ENCODE measurements at regions not wholly inside any gene's neighbourhood (a gene's known extent, or its start where the extent isn't known, plus 50 kb on each side); places are given as distances from the start of the nearest gene placed in this dataset.
"Not testable (repeated sequence)": the region's sequence is repeated elsewhere in the genome, so short reads cannot be mapped to it uniquely, and the experiment has no call there.

GRCh38 chr4:14415146-14415545, 587.1 kb upstream of the CPEB2 start:
- Mint-ChIP-seq H3K9me3 (no peaks in the 10 kb centered on the region), H3K4me1 (ENCODE audit: low read depth) (no peaks in the 10 kb centered on the region), H3K4me3 (ENCODE audit: low read depth) (no peak overlapping the region), H3K27me3 (ENCODE audit: low read depth) (no peaks in the 10 kb centered on the region), H3K27ac (no peak overlapping the region), H3K36me3 (ENCODE audit: low read depth) (no peaks in the 10 kb centered on the region)
- no peak for DNase-seq (ENCODE audit: low spot score)
- intact Hi-C loops (cut with micrococcal nuclease) = no loop called here

GRCh38 chr4:14419516-14419915, 582.8 kb upstream of the CPEB2 start:
- H3K36me3 Mint-ChIP-seq (ENCODE audit: low read depth) = no peaks in the 10 kb centered on the region

DNA sequence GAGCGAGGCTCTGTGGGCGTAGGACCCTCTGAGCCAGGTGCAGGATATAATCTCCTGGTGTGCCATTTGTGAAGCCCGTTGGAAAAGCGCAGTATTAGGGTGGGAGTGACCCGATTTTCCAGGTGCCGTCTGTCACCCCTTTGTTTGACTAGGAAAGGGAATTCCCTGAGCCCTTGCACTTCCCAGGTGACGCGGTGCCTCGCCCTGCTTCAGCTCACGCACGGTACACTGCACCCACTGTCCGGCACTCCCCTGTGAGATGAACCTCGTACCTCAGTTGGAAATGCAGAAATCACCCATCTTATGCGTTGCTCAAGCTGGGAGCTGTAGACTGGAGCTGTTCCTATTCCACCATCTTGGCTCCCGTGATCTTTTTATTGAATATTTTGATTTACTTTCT, 576.0 kb upstream of the CPEB2 start:
- H3K27ac Mint-ChIP-seq; H3K36me3 Mint-ChIP-seq (ENCODE audit: low read depth); H3K4me1 Mint-ChIP-seq (ENCODE audit: low read depth); intact Hi-C loops (cut with micrococcal nuclease); H3K4me3 Mint-ChIP-seq (ENCODE audit: low read depth); DNase-seq (ENCODE audit: low spot score); H3K27me3 Mint-ChIP-seq (ENCODE audit: low read depth): not testable (repeated sequence)
- peaks cover 11% of the 10 kb centered on the region for H3K9me3 Mint-ChIP-seq

More at GRCh38 chr4:14419516-14419915, 582.8 kb upstream of the CPEB2 start:
- no peaks in the 10 kb centered on the region for H3K27me3 Mint-ChIP-seq (ENCODE audit: low read depth)
- intact Hi-C loops (cut with micrococcal nuclease) = no loop called here
- no peaks in the 10 kb centered on the region for H3K9me3 Mint-ChIP-seq
- H3K4me1 Mint-ChIP-seq (ENCODE audit: low read depth) = no peaks in the 10 kb centered on the region
- H3K4me3 Mint-ChIP-seq (ENCODE audit: low read depth) = no peak overlapping the region
- no peak for DNase-seq (ENCODE audit: low spot score)
- no peak overlapping the region for H3K27ac Mint-ChIP-seq

DNA sequence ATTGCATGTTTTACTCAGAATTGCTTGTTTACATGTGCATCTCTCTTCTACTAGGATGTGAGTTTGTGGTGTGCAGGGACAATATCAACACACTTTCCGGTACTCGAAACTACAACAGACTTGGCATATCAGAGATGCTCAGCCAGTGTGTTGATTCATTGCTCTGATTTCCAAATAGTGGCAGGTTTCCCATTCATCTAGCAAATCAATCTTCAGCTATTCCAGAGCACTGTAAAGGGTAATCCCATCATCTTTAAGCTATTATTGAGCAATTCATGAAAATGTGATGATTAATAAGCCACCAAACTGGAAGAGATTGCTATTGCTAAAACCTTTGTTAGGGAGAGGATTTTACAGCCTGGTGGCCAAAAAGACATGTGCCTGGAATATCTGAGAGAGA, 574.2 kb upstream of the CPEB2 start:
- H3K4me3 Mint-ChIP-seq (ENCODE audit: low read depth) = no peak overlapping the region
- no peaks in the 10 kb centered on the region for H3K4me1 Mint-ChIP-seq (ENCODE audit: low read depth)
- intact Hi-C loops (cut with micrococcal nuclease) = no loop called here
- no peaks in the 10 kb centered on the region for H3K36me3 Mint-ChIP-seq (ENCODE audit: low read depth)
- no peaks in the 10 kb centered on the region for H3K27me3 Mint-ChIP-seq (ENCODE audit: low read depth)
- H3K27ac Mint-ChIP-seq = no peak overlapping the region
- no peak for DNase-seq (ENCODE audit: low spot score)
- H3K9me3 Mint-ChIP-seq = peaks cover 11% of the 10 kb centered on the region

DNA sequence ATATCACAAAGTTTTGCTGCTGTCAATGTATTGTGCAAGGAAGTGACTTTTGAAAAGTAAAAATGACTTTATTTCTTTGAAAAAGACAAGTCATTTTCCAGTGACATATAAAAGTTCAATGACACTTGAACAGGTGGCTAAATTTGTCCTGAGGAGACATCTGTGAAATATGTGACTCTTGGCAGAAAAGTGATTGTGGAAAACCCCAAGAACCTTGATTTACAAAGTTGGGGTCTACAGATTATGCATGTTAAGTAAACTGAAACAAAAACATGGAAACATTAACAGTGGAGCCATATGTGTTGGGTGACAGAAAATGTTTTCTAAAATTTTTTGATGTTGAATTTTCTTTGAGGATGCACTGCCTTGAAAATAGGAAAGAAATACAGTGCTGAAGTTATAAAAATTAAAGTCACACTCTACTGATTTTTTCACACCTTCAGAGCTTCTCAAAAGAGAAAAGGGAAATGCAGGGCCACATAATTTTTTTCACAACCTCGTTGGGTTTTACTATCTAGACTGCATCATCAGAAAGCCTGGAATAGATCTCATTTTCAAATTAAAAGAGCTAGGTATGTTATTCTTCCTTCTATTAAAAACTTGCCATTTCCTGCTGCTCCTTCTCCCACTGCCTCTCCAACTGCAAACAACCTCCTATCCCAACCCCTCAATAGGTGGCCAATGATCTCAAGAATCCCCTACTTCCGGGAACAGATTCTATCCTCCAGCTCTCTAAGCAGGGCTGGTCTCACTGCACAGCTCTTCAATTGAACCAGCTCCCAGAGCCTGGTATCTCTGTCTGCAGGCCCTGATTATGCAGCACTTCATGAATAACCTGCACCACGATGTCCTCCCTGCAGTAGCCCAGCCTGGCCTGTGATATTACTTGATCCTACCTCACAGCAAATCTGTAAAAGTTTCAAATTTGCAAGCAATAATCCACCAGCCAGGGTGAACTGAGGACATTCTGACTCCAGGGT, 570.8 kb upstream of the CPEB2 start:
- no peak overlapping the region for H3K4me3 Mint-ChIP-seq (ENCODE audit: low read depth)
- H3K4me1 Mint-ChIP-seq (ENCODE audit: low read depth) = no peaks in the 10 kb centered on the region
- H3K9me3 Mint-ChIP-seq = peaks cover 4% of the 10 kb centered on the region
- no peaks in the 10 kb centered on the region for H3K36me3 Mint-ChIP-seq (ENCODE audit: low read depth)
- H3K27ac Mint-ChIP-seq = no peak overlapping the region
- H3K27me3 Mint-ChIP-seq (ENCODE audit: low read depth) = no peaks in the 10 kb centered on the region
- intact Hi-C loops (cut with micrococcal nuclease) = no loop called here
- DNase-seq (ENCODE audit: low spot score) = no peak

DNA sequence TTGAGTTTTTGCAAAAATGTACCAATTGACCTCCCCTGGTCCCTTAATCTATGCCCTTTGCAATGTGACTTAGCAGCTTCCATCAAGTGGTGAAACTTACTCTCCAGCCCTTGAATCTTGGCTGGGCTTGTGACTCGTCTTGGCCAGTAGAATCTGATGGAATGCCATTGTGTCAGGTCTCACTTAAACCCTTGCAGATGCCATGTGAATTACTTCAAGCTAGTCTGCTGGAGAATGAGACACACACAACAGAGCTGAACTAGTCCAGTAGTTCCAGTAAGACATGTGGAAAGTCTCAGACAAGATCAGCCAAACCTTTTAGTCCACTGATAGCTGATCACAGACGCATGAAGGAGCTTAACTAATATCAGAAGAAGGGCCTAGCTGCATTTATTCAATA, 567.8 kb upstream of the CPEB2 start:
- no peak overlapping the region for H3K4me3 Mint-ChIP-seq (ENCODE audit: low read depth)
- DNase-seq (ENCODE audit: low spot score) = no peak
- intact Hi-C loops (cut with micrococcal nuclease) = no loop called here
- no peaks in the 10 kb centered on the region for H3K4me1 Mint-ChIP-seq (ENCODE audit: low read depth)
- H3K9me3 Mint-ChIP-seq = no peaks in the 10 kb centered on the region
- H3K27me3 Mint-ChIP-seq (ENCODE audit: low read depth) = no peaks in the 10 kb centered on the region
- H3K27ac Mint-ChIP-seq = no peak overlapping the region
- no peaks in the 10 kb centered on the region for H3K36me3 Mint-ChIP-seq (ENCODE audit: low read depth)

DNA sequence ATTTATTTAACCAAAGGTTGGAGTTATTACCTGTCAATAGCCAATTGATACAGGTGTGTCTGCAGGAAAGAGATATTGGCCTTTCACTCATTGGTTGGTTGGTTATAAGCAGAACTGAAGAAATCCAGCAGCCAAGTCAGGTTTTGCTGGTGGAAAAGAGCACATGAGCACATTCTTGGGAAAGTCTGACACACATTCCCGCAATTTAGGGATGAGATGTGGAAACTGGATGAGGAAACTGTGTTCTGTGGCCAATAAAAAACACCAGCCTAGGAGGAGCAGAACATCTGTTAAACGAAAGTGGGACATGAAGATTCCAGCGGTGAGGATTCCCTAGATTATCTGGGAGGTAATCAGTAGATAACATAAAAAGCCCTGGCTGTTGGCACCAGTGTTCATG, 567.4 kb upstream of the CPEB2 start:
- H3K27ac Mint-ChIP-seq = no peak overlapping the region
- no peaks in the 10 kb centered on the region for H3K36me3 Mint-ChIP-seq (ENCODE audit: low read depth)
- H3K27me3 Mint-ChIP-seq (ENCODE audit: low read depth) = no peaks in the 10 kb centered on the region
- H3K4me3 Mint-ChIP-seq (ENCODE audit: low read depth) = no peak overlapping the region
- no peak for DNase-seq (ENCODE audit: low spot score)
- no peaks in the 10 kb centered on the region for H3K9me3 Mint-ChIP-seq
- intact Hi-C loops (cut with micrococcal nuclease) = no loop called here
- no peaks in the 10 kb centered on the region for H3K4me1 Mint-ChIP-seq (ENCODE audit: low read depth)

- no peak for DNase-seq (ENCODE audit: low spot score)
Measured at GRCh38 chr4:14441561-14441960, 560.7 kb upstream of the CPEB2 start.

GRCh38 chr4:14445882-14446281, 556.4 kb upstream of the CPEB2 start:
- Mint-ChIP-seq H3K4me3 (ENCODE audit: low read depth) (no peak overlapping the region), H3K4me1 (ENCODE audit: low read depth) (no peaks in the 10 kb centered on the region), H3K9me3 (no peaks in the 10 kb centered on the region), H3K27me3 (ENCODE audit: low read depth) (no peaks in the 10 kb centered on the region), H3K27ac (no peak overlapping the region), H3K36me3 (ENCODE audit: low read depth) (no peaks in the 10 kb centered on the region)
- DNase-seq (ENCODE audit: low spot score) = no peak
- intact Hi-C loops (cut with micrococcal nuclease) = no loop called here

More at GRCh38 chr4:14441561-14441960, 560.7 kb upstream of the CPEB2 start:
- intact Hi-C loops (cut with micrococcal nuclease) = no loop called here
- no peak overlapping the region for H3K27ac Mint-ChIP-seq
- no peaks in the 10 kb centered on the region for H3K27me3 Mint-ChIP-seq (ENCODE audit: low read depth)
- H3K4me3 Mint-ChIP-seq (ENCODE audit: low read depth) = no peak overlapping the region
- no peaks in the 10 kb centered on the region for H3K36me3 Mint-ChIP-seq (ENCODE audit: low read depth)
- no peaks in the 10 kb centered on the region for H3K9me3 Mint-ChIP-seq
- no peaks in the 10 kb centered on the region for H3K4me1 Mint-ChIP-seq (ENCODE audit: low read depth)

DNA sequence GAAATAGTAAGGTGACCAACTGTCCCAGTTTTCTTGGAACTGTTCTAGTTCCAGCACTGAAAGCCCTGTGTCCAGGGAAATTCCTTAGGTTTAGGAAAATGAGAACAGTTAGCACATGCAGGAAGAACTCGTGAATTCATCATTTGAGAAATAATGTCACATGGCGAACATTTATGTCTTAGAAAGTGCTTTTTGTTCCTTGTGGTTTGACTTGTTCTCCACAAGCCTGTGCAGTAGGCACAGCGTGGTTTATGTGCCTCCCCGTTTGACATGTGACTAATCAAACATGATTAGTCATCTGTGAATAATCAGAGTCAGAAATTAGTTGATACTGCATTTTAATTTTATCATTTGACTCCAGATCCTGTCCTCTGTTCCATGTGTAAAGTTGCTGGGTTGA, 556.0 kb upstream of the CPEB2 start:
- Mint-ChIP-seq H3K9me3 (no peaks in the 10 kb centered on the region), H3K4me1 (ENCODE audit: low read depth) (no peaks in the 10 kb centered on the region), H3K27ac (no peak overlapping the region), H3K27me3 (ENCODE audit: low read depth) (no peaks in the 10 kb centered on the region), H3K36me3 (ENCODE audit: low read depth) (no peaks in the 10 kb centered on the region), H3K4me3 (ENCODE audit: low read depth) (no peak overlapping the region)
- DNase-seq (ENCODE audit: low spot score) = no peak
- intact Hi-C loops (cut with micrococcal nuclease) = no loop called here

DNA sequence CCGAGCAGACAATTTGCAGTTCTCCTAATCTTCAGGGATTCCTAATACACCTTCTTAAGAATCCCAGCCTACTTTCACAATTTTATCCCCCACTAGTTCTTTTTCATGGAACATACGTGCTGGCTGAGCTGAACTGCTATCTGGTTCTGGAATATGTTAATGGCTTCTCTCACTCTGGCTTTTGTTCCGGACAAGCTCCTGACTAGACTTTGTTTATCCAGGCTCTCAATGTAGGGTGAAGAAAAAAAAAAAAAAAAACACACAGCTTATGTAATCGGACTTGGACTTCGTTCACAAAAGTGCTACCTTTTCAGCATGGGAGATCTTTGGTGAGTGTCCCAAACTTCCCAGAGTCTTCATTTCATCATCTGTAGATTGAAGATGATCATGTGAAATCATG, 555.4 kb upstream of the CPEB2 start:
- intact Hi-C loops (cut with micrococcal nuclease) = no loop called here
- DNase-seq (ENCODE audit: low spot score) = no peak
- H3K4me3 Mint-ChIP-seq (ENCODE audit: low read depth) = no peak overlapping the region
- H3K4me1 Mint-ChIP-seq (ENCODE audit: low read depth) = no peaks in the 10 kb centered on the region
- H3K27ac Mint-ChIP-seq = no peak overlapping the region
- no peaks in the 10 kb centered on the region for H3K9me3 Mint-ChIP-seq
- H3K27me3 Mint-ChIP-seq (ENCODE audit: low read depth) = no peaks in the 10 kb centered on the region
- no peaks in the 10 kb centered on the region for H3K36me3 Mint-ChIP-seq (ENCODE audit: low read depth)

GRCh38 chr4:14449308-14449707, 553.0 kb upstream of the CPEB2 start:
- Mint-ChIP-seq H3K9me3 (no peaks in the 10 kb centered on the region), H3K27me3 (ENCODE audit: low read depth) (no peaks in the 10 kb centered on the region), H3K36me3 (ENCODE audit: low read depth) (no peaks in the 10 kb centered on the region), H3K27ac (no peak overlapping the region), H3K4me3 (ENCODE audit: low read depth) (no peak overlapping the region), H3K4me1 (ENCODE audit: low read depth) (no peaks in the 10 kb centered on the region)
- intact Hi-C loops (cut with micrococcal nuclease) = no loop called here
- no peak for DNase-seq (ENCODE audit: low spot score)

DNA sequence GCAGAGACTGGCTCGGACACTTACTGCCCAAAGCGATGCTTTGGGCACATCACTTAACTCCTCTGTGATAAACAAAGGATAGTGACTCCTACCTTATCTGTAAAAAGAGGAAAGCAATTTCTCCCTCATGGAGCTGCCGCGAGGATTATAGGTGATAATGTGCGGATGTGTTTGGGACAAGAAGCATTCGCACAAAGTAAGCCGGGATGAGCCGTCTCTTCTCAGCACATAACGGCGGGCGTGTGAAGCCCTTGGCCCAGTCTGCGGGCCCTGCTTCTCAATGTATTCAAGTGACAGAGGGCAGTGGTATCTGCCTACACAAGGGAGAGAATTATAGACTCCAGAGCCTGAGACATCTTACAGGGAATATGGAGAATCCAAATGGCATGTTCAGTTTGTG, 550.3 kb upstream of the CPEB2 start:
- intact Hi-C loops (cut with micrococcal nuclease) = no loop called here
- Mint-ChIP-seq H3K4me3 (ENCODE audit: low read depth) (no peak overlapping the region), H3K4me1 (ENCODE audit: low read depth) (no peaks in the 10 kb centered on the region), H3K36me3 (ENCODE audit: low read depth) (no peaks in the 10 kb centered on the region), H3K9me3 (no peaks in the 10 kb centered on the region), H3K27me3 (ENCODE audit: low read depth) (no peaks in the 10 kb centered on the region), H3K27ac (no peak overlapping the region)
- DNase-seq (ENCODE audit: low spot score) = no peak
